Prostate gland (tissue), 2 donors: ENCODE measurements at regions not wholly inside any gene's neighbourhood (a gene's known extent, or its start where the extent isn't known, plus 50 kb on each side); places are given as distances from the start of the nearest gene placed in this dataset.
A peak's percentile ranks its signal among the peaks of the same experiment; 100 is the strongest.
"Not testable (repeated sequence)": the region's sequence is repeated elsewhere in the genome, so short reads cannot be mapped to it uniquely, and the experiment has no call there.

Experiments used
- DNase-seq: peaks from one replicate; pipeline ENCODE4 v3.0.0-alpha.2; 2019; ENCODE audit warnings: low spot score
- H3K27ac ChIP-seq, 2 donors: fragments of 200-600 bp; sonication (generic); 2 replicates each; pipeline ENCODE4 v1.5.1; 2017 to 2019
- H3K27me3 ChIP-seq: fragments of 200-600 bp; sonication (generic); replicated peaks from 2 replicates; pipeline ENCODE4 v1.5.1; 2019; ENCODE audit not compliant: insufficient read depth
- H3K36me3 ChIP-seq, 2 donors: fragments of 200-600 bp; sonication (generic); 1 replicate in 1 of 2; 2 replicates in 1 of 2; pipeline versions ENCODE4 v1.5.1 to v1.8.1; 2017 to 2019
- H3K4me1 ChIP-seq: fragments of 200-600 bp; sonication (generic); replicated peaks from 2 replicates; pipeline ENCODE4 v1.5.1; 2019
- H3K4me3 ChIP-seq, 2 donors: fragments of 200-600 bp; sonication (generic); 2 replicates each; pipeline ENCODE4 v1.5.1; 2017 to 2019
- H3K9me3 ChIP-seq: fragments of 200-600 bp; sonication (generic); 2 replicates; pipeline ENCODE4 v1.5.1; 2017
- POLR2A ChIP-seq: fragments of 450-650 bp; IDR thresholded peaks from one replicate; pipeline ENCODE4 v1.6.1; 2016; ENCODE audit warnings: antibody characterized with exemption, mild to moderate bottlenecking
- POLR2AphosphoS5 ChIP-seq: sonication (generic); formaldehyde crosslinking; IDR thresholded peaks from one replicate; pipeline ENCODE4 v1.6.1; 2017; ENCODE audit warnings: antibody characterized with exemption
- WGBS: methylation state at CpG from one replicate; pipeline ENCODE4 v1.1.5; 2018; 5-methylcytosine and 5-hydroxymethylcytosine counted together
- intact Hi-C: fragments of 100-400 bp; cut with DNase I; formaldehyde crosslinking; loops from one replicate; pipeline ENCODE4 v1.14.2; 2022
- TF ChIP-seq, protein P1 (sequence below), 4 experiments: fragments of 200-600 bp in 2 of 4; fragments of 450-650 bp in 2 of 4; sonication (generic) in 2 of 4; IDR thresholded peaks; 1 replicate in 3 of 4; 2 replicates in 1 of 4; pipeline ENCODE4 v1.5.1; 2016 to 2019; ENCODE audit warnings: antibody characterized with exemption in 4 of 4, mild to moderate bottlenecking in 2 of 4, moderate library complexity in 2 of 4

- peak; percentile 51 for TF ChIP-seq POLR2AphosphoS5
Observed at GRCh38 chr9:16299368-16299767, 571.1 kb downstream of the BNC2 start.

GRCh38 chr9:16303506-16303905 is 567.0 kb downstream of the BNC2 start:
- H3K4me1 ChIP-seq = no peaks in the 10 kb centered on the region
- no peak overlapping the region for H3K27ac ChIP-seq
- no peaks in the 10 kb centered on the region for H3K27me3 ChIP-seq
- WGBS = 79% methylated on average over 6 of the region's 6 CpGs
- intact Hi-C loops = no loop called here
- no peak for TF ChIP-seq POLR2A
- TF ChIP-seq, protein P1, sequence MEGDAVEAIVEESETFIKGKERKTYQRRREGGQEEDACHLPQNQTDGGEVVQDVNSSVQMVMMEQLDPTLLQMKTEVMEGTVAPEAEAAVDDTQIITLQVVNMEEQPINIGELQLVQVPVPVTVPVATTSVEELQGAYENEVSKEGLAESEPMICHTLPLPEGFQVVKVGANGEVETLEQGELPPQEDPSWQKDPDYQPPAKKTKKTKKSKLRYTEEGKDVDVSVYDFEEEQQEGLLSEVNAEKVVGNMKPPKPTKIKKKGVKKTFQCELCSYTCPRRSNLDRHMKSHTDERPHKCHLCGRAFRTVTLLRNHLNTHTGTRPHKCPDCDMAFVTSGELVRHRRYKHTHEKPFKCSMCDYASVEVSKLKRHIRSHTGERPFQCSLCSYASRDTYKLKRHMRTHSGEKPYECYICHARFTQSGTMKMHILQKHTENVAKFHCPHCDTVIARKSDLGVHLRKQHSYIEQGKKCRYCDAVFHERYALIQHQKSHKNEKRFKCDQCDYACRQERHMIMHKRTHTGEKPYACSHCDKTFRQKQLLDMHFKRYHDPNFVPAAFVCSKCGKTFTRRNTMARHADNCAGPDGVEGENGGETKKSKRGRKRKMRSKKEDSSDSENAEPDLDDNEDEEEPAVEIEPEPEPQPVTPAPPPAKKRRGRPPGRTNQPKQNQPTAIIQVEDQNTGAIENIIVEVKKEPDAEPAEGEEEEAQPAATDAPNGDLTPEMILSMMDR (IDR thresholded peaks at IDR 0.05) = no peak
- TF ChIP-seq POLR2AphosphoS5 = no peak
- no peak overlapping the region for H3K4me3 ChIP-seq
- DNase-seq = no peak
- no peaks in the 10 kb centered on the region for H3K36me3 ChIP-seq
- no peaks in the 10 kb centered on the region for H3K9me3 ChIP-seq

More at GRCh38 chr9:16299368-16299767, 571.1 kb downstream of the BNC2 start:
- H3K4me3 ChIP-seq, H3K27ac ChIP-seq, DNase-seq, intact Hi-C loops, H3K27me3 ChIP-seq, H3K4me1 ChIP-seq, H3K9me3 ChIP-seq, H3K36me3 ChIP-seq: not testable (repeated sequence)
- 41% methylated on average over 3 of the region's 3 CpGs for WGBS

DNA sequence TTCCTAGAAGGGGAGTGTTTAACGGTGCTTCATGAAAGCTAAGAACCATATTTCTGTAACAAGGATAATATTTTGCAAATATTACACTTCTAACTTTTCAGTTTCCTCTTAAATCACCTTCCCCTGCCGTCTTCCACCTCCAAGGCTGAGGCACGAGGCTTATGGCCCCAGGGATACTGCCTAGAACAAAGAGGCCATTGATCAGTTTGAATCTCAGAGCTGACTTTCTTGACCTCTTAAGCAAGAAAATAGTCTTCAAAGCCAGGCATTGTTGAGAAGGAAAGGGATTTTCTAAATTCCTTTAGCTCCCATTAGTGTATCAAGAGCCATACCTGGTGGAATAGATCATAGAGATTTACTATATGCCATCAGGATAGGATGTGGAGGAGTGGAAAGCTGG is 566.2 kb downstream of the BNC2 start:
- H3K4me1 ChIP-seq = no peaks in the 10 kb centered on the region
- no peaks in the 10 kb centered on the region for H3K27me3 ChIP-seq
- no peak overlapping the region for H3K4me3 ChIP-seq
- TF ChIP-seq, protein P1 (IDR thresholded peaks at IDR 0.05) = no peak
- TF ChIP-seq POLR2A (no peak), POLR2AphosphoS5 (no peak)
- no peak overlapping the region for H3K27ac ChIP-seq
- 65% methylated on average over 3 of the region's 3 CpGs for whole genome bisulfite sequencing
- H3K36me3 ChIP-seq = no peaks in the 10 kb centered on the region
- no peak for DNase-seq
- no peaks in the 10 kb centered on the region for H3K9me3 ChIP-seq
- intact Hi-C loops = no loop called here

- no peak for DNase-seq
- Histone ChIP-seq H3K9me3 (no peaks in the 10 kb centered on the region), H3K36me3 (no peaks in the 10 kb centered on the region), H3K27me3 (no peaks in the 10 kb centered on the region), H3K27ac (no peak overlapping the region), H3K4me3 (no peak overlapping the region), H3K4me1 (no peaks in the 10 kb centered on the region)
- intact Hi-C loops = no loop called here
- TF ChIP-seq, protein P1 (IDR thresholded peaks at IDR 0.05) = no peak
- TF ChIP-seq POLR2AphosphoS5 (no peak), POLR2A (no peak)
- 96% methylated on average over 3 of the region's 3 CpGs for WGBS
Observed at GRCh38 chr9:16306586-16306985, 563.9 kb downstream of the BNC2 start.

DNA sequence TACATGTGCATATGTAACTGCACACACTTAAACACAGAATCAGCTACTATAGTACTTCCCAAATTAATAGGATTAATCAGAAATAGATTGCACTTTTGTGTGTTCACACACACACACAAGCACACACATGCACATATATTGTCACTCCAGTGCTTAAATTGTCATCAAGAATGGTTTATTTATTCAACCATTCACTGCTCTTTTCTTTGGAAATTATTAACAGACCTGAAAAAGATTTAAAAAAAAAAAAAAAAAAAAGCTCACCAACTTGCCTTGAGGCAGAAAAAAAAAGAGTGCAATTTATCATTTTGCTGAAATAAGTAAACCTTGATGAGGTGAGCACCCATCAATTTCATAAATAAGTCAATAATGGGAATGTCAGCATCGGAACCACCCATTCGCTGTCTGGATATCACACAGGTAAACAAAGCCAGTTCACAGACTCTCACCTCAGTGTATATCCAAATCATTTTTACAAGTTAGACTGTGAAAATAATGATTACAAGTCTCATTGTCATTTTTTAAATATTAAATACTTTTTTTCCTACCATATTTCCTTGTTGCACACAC is 562.8 kb downstream of the BNC2 start:
- WGBS = 71% methylated on average over 2 of the region's 2 CpGs
- TF ChIP-seq, protein P1 (IDR thresholded peaks at IDR 0.05) = no peak
- TF ChIP-seq POLR2A (no peak), POLR2AphosphoS5 (no peak)
- Histone ChIP-seq H3K4me1 (no peaks in the 10 kb centered on the region), H3K36me3 (no peaks in the 10 kb centered on the region), H3K9me3 (no peaks in the 10 kb centered on the region), H3K27ac (no peak overlapping the region), H3K4me3 (no peak overlapping the region), H3K27me3 (no peaks in the 10 kb centered on the region)
- intact Hi-C loops = no loop called here
- DNase-seq = no peak
